Mucosa of gallbladder (tissue), 1 donor: ENCODE measurements at regions not wholly inside any gene's neighbourhood (a gene's known extent, or its start where the extent isn't known, plus 50 kb on each side); places are given as distances from the start of the nearest gene placed in this dataset.
"Not testable (repeated sequence)": the region's sequence is repeated elsewhere in the genome, so short reads cannot be mapped to it uniquely, and the experiment has no call there.

Source experiments
- DNase-seq: peaks from one replicate; pipeline ENCODE4 v3.0.0-alpha.2; 2020; ENCODE audit warnings: low spot score
- donor health status: DM: no; HTN: no; CAD: no.

GRCh38 chr6:112576423-112576822, 229.3 kb downstream of the RFPL4B start:
- no peak for DNase-seq

- DNase-seq = no peak
Observed at GRCh38 chr6:112579601-112580000, 232.5 kb downstream of the RFPL4B start.

- no peak for DNase-seq
Observed at GRCh38 chr6:112581015-112581414, 233.9 kb downstream of the RFPL4B start.

- DNase-seq = no peak
Observed at GRCh38 chr6:112590326-112590725, 243.2 kb downstream of the RFPL4B start.

GRCh38 chr6:112591329-112591728, 244.2 kb downstream of the RFPL4B start:
- DNase-seq = no peak

GRCh38 chr6:112592159-112592558, 245.0 kb downstream of the RFPL4B start:
- no peak for DNase-seq

- no peak for DNase-seq
Observed at GRCh38 chr6:112594886-112595594, 247.9 kb downstream of the RFPL4B start.

- no peak for DNase-seq
Observed at GRCh38 chr6:112595841-112596240, 248.7 kb downstream of the RFPL4B start.

GRCh38 chr6:112597176-112597575, 250.0 kb downstream of the RFPL4B start:
- DNase-seq = no peak

GRCh38 chr6:112600168-112600567, 253.0 kb downstream of the RFPL4B start:
- no peak for DNase-seq

- no peak for DNase-seq
Observed at GRCh38 chr6:112603726-112604125, 256.6 kb downstream of the RFPL4B start.

GRCh38 chr6:112606656-112607435, 259.7 kb downstream of the RFPL4B start:
- DNase-seq = no peak

GRCh38 chr6:112608925-112609324, 261.8 kb downstream of the RFPL4B start:
- DNase-seq = not testable (repeated sequence)

GRCh38 chr6:112613410-112613809, 266.3 kb downstream of the RFPL4B start:
- DNase-seq = no peak

GRCh38 chr6:112618849-112619248, 271.7 kb downstream of the RFPL4B start:
- no peak for DNase-seq

- DNase-seq = no peak
Observed at GRCh38 chr6:112620812-112621569, 273.9 kb downstream of the RFPL4B start.

GRCh38 chr6:112622036-112622435, 274.9 kb downstream of the RFPL4B start:
- DNase-seq = no peak

GRCh38 chr6:112626468-112627082, 279.4 kb downstream of the RFPL4B start:
- DNase-seq = no peak

- DNase-seq = no peak
Observed at GRCh38 chr6:112634376-112634775, 287.2 kb downstream of the RFPL4B start.

- DNase-seq = no peak
Observed at GRCh38 chr6:112636650-112637262, 289.6 kb downstream of the RFPL4B start.

GRCh38 chr6:112639391-112639831, 292.3 kb downstream of the RFPL4B start:
- no peak for DNase-seq

- DNase-seq = no peak
Observed at GRCh38 chr6:112640891-112641290, 293.8 kb downstream of the RFPL4B start.
